HFF-Myc (cell line): ENCODE measurements at regions not wholly inside any gene's neighbourhood (a gene's known extent, or its start where the extent isn't known, plus 50 kb on each side); places are given as distances from the start of the nearest gene placed in this dataset.

Source experiments
- DNase-seq: peaks from one replicate; pipeline ENCODE4 v3.0.0-alpha.2; 2011; ENCODE audit warnings: low read depth; ENCODE audit errors: extremely low read depth
- H3K4me3 ChIP-seq: replicated peaks from 2 replicates; pipeline ENCODE4 v1.5.1; 2011; ENCODE audit warnings: low read depth, mild to moderate bottlenecking, control low read depth, low read length
- TF ChIP-seq, protein P1 (sequence below): IDR thresholded peaks from 2 replicates; pipeline ENCODE4 v1.5.1; 2012; ENCODE audit warnings: mild to moderate bottlenecking, low read depth, low read length, control low read depth; ENCODE audit errors: missing control alignments

GRCh38 chr6:56854086-56854485 lies 100.8 kb upstream of the BEND6 start:
- TF ChIP-seq, protein P1, sequence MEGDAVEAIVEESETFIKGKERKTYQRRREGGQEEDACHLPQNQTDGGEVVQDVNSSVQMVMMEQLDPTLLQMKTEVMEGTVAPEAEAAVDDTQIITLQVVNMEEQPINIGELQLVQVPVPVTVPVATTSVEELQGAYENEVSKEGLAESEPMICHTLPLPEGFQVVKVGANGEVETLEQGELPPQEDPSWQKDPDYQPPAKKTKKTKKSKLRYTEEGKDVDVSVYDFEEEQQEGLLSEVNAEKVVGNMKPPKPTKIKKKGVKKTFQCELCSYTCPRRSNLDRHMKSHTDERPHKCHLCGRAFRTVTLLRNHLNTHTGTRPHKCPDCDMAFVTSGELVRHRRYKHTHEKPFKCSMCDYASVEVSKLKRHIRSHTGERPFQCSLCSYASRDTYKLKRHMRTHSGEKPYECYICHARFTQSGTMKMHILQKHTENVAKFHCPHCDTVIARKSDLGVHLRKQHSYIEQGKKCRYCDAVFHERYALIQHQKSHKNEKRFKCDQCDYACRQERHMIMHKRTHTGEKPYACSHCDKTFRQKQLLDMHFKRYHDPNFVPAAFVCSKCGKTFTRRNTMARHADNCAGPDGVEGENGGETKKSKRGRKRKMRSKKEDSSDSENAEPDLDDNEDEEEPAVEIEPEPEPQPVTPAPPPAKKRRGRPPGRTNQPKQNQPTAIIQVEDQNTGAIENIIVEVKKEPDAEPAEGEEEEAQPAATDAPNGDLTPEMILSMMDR, result no peak
- no peak for DNase-seq
- H3K4me3 ChIP-seq, result no peak overlapping the region

DNA sequence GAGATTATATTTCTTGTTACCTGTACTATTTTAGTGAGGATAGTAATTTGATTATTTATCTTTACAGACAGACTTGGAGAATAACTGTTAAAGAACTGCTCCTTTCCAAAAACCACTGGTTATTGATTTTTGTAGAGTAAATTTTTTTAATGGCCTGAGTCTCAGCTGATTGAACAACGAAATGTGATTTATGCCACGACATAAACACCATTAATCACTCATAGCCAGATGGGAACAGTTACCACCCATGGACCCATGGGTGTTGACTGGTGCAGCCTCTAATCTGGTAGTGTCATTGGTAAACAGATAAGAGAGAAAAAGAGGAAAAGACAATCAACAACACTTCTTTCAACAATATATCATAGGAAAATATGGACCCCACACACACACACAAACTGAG lies 101.4 kb upstream of the BEND6 start:
- DNase-seq, result no peak
- TF ChIP-seq, protein P1, result no peak
- H3K4me3 ChIP-seq, result no peak overlapping the region

DNA sequence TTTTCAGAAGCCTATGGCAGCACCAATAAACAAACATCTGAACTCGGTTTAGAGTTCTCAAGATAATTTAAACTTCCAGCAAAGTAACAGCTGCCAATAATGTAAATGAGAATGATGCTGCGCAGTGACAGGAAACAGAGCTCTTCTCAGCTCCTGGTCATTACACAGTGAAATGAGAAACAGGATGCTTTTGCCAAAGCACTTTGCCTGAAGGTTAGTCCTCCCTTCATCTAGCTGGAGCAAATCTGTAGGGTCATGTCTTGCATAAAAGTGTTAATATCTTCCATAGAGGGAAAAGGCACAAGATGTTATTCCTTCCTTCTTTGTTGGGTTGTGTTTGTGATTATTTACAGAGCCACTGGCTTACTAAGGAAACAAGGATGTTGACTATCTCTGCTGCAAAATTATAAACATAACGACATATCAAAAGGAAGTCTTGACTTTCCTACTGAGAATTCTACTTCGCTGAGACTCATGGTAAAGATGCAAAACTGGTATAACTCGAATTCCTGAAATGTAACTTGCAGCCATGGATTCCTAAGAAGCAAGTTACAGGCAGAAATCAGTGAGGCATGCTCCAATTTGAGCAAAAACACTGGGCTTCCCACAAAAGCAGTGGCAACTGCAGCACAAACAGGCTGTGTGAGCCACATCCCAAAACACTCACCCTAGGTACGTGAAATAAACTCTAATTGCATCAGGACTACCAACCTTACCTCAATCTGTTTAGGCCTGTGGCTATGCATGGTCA lies 102.5 kb upstream of the BEND6 start:
- no peak for DNase-seq
- TF ChIP-seq, protein P1, result no peak
- peak overlapping the region; percentile 67 for H3K4me3 ChIP-seq

GRCh38 chr6:56851541-56852259 lies 103.2 kb upstream of the BEND6 start:
- TF ChIP-seq, protein P1, result peak; percentile 52
- H3K4me3 ChIP-seq, result peak overlapping the region; percentile 67

DNA sequence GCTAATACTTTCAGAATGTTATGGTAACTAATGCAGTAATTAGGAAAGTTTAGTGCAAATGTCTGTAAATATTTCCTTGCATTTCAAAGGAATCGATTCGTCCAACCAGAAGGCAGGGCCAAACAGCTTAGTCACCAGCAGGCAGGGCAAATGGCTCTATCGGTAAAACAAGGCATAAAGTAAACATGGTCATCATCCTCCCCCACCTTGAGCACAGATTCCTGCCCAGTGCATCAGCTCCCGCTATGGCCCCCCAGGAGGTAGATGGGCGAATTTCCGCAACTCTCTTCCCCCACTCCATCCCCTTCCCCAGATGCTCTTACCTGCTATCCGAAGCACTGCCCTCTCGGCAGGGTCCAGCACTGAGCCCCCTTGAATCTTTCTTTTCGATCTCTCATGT lies 103.8 kb upstream of the BEND6 start:
- peak overlapping the region; percentile 67 for H3K4me3 ChIP-seq

More at GRCh38 chr6:56851541-56852259, 103.2 kb upstream of the BEND6 start:
- peak; percentile 81 for DNase-seq

DNA sequence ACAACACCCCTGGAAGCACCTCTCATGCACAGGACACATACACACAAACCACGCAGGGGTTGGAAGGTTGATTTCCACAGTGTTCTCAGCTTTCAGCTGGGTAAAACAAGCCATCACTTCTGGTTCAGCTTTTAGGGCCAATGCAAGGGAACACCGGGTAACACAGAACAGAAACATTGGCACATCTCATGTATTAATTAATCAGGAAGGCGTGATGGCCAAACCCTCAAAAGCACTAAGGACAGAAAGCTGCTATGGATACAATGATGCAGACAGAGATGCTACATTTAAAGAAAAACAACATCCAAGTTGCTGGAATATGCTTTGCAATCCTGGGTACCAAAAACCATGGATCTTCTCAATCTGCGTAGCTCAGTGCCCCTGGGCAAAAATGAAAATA lies 104.3 kb upstream of the BEND6 start:
- H3K4me3 ChIP-seq, result peak overlapping the region; percentile 67
- no peak for DNase-seq
- TF ChIP-seq, protein P1, result no peak

More for the DNA sequence above, 103.8 kb upstream of the BEND6 start:
- TF ChIP-seq, protein P1, result no peak
- no peak for DNase-seq
